Liver (tissue), 7 donors: ENCODE measurements at regions not wholly inside any gene's neighbourhood (a gene's known extent, or its start where the extent isn't known, plus 50 kb on each side); places are given as distances from the start of the nearest gene placed in this dataset.
"Not testable (repeated sequence)": the region's sequence is repeated elsewhere in the genome, so short reads cannot be mapped to it uniquely, and the experiment has no call there.

ENCODE experiments used
- DNase-seq: peaks from one replicate; pipeline ENCODE4 v3.0.0-alpha.2; 2017; ENCODE audit warnings: low spot score
- H3K27ac ChIP-seq, 2 donors: one replicate each; pipeline ENCODE4 v1.7.0; 2013; ENCODE audit warnings: inconsistent platforms in 2 of 2, low read length in 2 of 2, control low read depth in 1 of 2, low read depth in 1 of 2, mild to moderate bottlenecking in 1 of 2
- H3K27me3 ChIP-seq, 4 donors: one replicate each; pipeline versions ENCODE4 v1.6.1 to v1.7.0; 2013; ENCODE audit warnings: low read length in 3 of 4, inconsistent platforms in 1 of 4, mild to moderate bottlenecking in 1 of 4, moderate library complexity in 1 of 4; ENCODE audit not compliant: control insufficient read depth in 4 of 4, insufficient read depth in 4 of 4
- H3K36me3 ChIP-seq, 4 donors: one replicate each; pipeline versions ENCODE4 v1.6.1 to v1.7.0; 2013; ENCODE audit warnings: low read length in 3 of 4, mild to moderate bottlenecking in 3 of 4, low read depth in 1 of 4, moderate library complexity in 1 of 4; ENCODE audit not compliant: control insufficient read depth in 4 of 4, insufficient read depth in 3 of 4
- H3K4me1 ChIP-seq, 4 donors: one replicate each; pipeline versions ENCODE4 v1.6.1 to v1.7.0; 2013; ENCODE audit warnings: low read length in 3 of 4, mild to moderate bottlenecking in 3 of 4, moderate library complexity in 1 of 4; ENCODE audit not compliant: control insufficient read depth in 4 of 4, insufficient read depth in 4 of 4
- H3K4me3 ChIP-seq, 3 donors: one replicate each; pipeline versions ENCODE4 v1.6.1 to v1.7.0; 2013; ENCODE audit warnings: low read length in 3 of 3, control low read depth in 1 of 3, low read depth in 1 of 3, mild to moderate bottlenecking in 1 of 3
- H3K9ac ChIP-seq, 2 donors: one replicate each; pipeline ENCODE4 v1.7.0; 2013; ENCODE audit warnings: low read length in 2 of 2, mild to moderate bottlenecking in 2 of 2, moderate library complexity in 2 of 2, control low read depth in 1 of 2, low read depth in 1 of 2
- H3K9me3 ChIP-seq, 4 donors: one replicate each; pipeline versions ENCODE4 v1.6.1 to v1.7.0; 2013; ENCODE audit warnings: low read length in 3 of 4; ENCODE audit not compliant: control insufficient read depth in 4 of 4
- NR2F2 ChIP-seq: IDR thresholded peaks from 2 replicates; pipeline ENCODE4 v1.6.1; 2016; ENCODE audit warnings: antibody characterized with exemption
- WGBS: extraction: QIAGEN DNeasy Blood & Tissue Kit; methylation state at CpG from one replicate; pipeline ENCODE4 v1.1.7; 2013; 5-methylcytosine and 5-hydroxymethylcytosine counted together
- donor health status: healthy.
- donor health status: healthy.
- donor health status: healthy.
- donor health status: healthy.

DNA sequence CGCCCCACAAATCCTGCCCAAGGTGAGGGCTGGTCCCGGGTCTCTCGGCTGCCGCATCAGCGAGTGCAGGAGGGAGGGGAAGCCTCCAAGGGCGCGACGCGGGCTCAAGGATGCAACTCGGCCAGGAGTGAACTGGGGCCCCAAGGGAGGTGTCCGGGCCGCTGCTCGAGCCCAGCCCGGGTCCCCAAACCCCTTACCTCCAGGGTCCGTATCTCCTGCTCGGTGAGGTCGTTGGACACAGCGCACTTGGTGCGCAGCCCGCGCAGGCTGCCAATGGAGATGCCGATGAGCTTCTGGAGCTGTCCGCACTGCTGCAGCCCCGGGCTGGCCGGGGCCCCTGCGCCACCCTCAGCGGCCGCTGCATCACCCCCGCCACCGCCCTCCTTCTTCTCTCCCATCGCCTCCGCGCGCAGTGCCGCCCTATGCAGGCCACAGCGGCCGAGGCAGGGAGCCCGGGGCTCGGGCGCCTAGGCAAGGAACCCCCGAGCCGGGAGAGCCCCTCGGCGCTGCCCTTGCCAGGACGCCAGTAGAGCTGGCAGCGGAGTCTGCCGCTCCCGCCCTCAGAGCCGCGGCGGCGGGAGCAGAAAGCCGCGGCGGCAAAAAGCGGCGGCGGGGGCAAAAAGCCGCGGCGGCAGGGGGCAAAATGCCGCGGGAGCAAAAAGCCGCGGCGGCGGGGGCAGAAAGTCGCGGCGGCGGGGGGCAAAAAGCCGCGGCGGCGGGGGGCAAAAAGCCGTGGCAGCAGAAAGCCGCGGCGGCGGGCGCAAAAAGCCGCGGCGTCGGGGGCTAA lies 135.1 kb downstream of the ZNF92 start:
- H3K27me3 ChIP-seq, H3K9me3 ChIP-seq, H3K36me3 ChIP-seq, DNase-seq, H3K9ac ChIP-seq: not testable (repeated sequence)
- Histone ChIP-seq H3K4me1 (peaks cover 2 to 10% (median 6%) of the 10 kb centered on the region in 4 donors), H3K4me3 (peak overlapping the region; percentile 41 to 78 (median 50)), H3K27ac (peak overlapping the region in 1 of 2 donors; percentile 25)
- 4% methylated on average over 71 of the region's 85 CpGs for WGBS

DNA sequence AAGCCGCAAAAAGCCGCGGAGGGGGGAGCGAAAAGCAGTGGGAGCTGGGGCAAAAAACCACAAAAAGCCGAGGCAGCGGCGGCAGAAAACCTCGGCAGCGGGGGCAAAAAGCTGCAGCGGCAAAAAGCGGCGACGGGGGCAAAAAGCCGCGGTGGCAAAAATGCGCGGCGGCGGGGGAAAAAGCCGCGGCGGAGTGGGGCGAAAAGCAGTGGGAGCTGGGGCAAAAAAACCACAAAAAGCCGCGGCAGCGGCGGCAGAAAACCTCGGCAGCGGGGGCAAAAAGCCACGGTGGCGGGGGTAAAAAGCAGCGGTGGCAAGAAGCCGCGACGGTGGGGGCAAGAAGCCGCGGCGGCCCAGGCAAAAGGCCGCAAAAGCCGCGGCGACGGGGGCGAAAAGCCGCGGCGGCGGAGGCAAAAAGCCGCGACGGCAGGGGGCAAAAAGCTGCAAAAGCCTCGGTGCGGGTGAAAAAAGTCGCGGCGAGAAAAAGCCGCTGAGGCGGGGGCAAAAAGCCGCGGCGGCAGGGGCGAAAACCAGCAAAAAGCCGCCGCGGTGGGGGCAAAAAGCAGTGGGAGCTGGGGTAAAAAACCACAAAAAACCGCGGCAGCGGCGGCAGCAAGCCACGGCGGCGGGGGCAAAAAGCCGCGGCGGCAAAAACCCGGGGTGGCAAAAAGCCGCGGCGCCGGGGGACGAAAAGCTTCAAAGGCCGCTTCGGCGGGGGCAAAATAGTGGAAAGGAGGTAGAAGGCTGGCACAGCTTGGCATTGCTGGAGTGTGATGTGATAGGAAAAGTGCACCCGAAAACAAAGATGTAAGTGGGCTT lies 135.9 kb downstream of the ZNF92 start:
- Histone ChIP-seq H3K36me3 (no peaks in the 10 kb centered on the region), H3K9me3 (no peaks in the 10 kb centered on the region), H3K9ac (peak overlapping the region in 1 of 2 donors; percentile 22), H3K4me3 (peak overlapping the region; percentile 41 to 78 (median 50)), H3K4me1 (peaks cover 2 to 10% (median 6%) of the 10 kb centered on the region in 4 donors), H3K27ac (peak overlapping the region; percentile 12 to 25), H3K27me3 (no peaks in the 10 kb centered on the region)
- no peak for TF ChIP-seq NR2F2
- WGBS = 1% methylated on average over 85 of the region's 85 CpGs
- peak; percentile 38 for DNase-seq

DNA sequence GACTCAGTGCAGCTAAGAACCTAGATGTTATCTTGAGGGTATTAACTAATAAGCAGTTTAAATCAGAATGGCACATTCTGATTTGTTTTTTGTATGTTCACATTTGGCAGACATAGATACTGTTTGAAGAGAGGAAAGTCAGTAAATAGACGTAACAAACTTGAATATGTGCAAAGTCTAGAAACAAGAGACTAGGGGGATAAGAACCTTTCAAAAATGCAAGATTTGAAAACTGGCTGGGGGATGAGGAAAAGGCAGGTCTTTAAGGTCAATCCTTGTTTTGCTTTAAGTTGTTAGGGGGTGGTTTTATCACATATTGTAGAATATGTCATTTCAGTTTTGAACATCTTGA lies 136.5 kb downstream of the ZNF92 start:
- not testable (repeated sequence) for H3K27me3 ChIP-seq, H3K9me3 ChIP-seq, H3K36me3 ChIP-seq, DNase-seq, H3K9ac ChIP-seq, H3K27ac ChIP-seq
- Histone ChIP-seq H3K4me3 (peak overlapping the region; percentile 41 to 78 (median 50)), H3K4me1 (peaks cover 2 to 10% (median 6%) of the 10 kb centered on the region in 4 donors)
- 4% methylated on average over 1 of the region's 1 CpG for WGBS

DNA sequence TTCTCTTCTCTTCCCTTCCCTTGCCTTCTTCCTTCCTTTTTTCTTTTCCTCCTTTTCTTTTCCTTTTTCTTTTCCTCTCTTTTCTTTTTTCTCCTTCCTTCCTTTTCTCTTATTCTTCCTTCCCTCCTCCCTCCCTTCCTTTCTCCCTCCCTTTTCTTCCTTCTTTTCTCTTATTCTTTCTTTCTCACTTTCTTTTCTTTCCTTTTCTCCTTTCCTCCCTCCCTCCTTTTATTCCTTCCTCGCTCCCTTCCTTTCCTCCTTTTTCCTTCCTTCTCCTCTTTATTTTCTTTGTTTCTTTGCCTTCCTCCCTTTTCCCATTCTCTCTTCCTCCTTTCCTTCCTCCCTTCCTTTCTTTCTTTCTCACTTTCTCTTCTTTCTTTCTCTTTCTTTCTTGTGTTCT lies 146.1 kb downstream of the ZNF92 start:
- H3K4me1 ChIP-seq = not testable (repeated sequence)

DNA sequence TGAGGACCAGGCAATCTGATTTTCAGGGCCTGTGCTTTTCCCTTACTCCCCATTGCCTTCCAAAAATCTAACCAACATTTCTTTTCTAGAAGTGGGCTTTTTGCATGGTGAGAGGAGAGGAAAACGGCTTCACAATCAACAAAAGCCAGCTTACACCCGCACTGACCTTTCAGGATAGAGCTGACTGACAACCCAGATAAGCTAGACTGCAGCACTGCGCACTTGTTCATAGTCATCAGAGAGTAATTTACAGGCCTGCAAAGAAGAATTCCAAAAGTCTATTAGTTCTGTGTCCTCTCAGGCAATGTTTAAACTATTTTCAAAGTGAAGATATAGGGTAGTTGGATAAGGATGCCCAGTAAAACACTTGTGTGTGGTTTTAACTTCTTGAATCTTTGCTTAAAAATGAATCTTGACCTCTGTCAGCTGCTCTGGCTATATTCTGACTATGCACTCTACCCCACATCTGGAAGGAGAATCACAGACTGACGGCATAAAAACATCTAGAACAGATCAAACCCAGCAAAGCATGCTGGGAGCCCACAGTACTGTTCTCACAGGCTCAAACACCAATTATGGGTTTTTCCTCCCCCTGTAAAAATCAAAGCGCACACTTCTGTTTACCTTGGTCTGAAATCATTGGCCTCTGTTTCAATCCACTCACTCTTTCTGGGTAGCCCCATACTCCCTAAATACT lies 172.0 kb downstream of the ZNF92 start:
- H3K4me1 ChIP-seq, H3K36me3 ChIP-seq, H3K9ac ChIP-seq, H3K27me3 ChIP-seq, H3K9me3 ChIP-seq, H3K27ac ChIP-seq, DNase-seq, H3K4me3 ChIP-seq: not testable (repeated sequence)
- WGBS = no CpG with 5 or more reads among the region's 5 CpGs

More for the DNA sequence above, 146.1 kb downstream of the ZNF92 start:
- not testable (repeated sequence) for H3K36me3 ChIP-seq, H3K9me3 ChIP-seq, H3K27ac ChIP-seq, H3K9ac ChIP-seq, DNase-seq, H3K4me3 ChIP-seq, H3K27me3 ChIP-seq
- whole genome bisulfite sequencing = 84% methylated on average over 1 of the region's 1 CpG

DNA sequence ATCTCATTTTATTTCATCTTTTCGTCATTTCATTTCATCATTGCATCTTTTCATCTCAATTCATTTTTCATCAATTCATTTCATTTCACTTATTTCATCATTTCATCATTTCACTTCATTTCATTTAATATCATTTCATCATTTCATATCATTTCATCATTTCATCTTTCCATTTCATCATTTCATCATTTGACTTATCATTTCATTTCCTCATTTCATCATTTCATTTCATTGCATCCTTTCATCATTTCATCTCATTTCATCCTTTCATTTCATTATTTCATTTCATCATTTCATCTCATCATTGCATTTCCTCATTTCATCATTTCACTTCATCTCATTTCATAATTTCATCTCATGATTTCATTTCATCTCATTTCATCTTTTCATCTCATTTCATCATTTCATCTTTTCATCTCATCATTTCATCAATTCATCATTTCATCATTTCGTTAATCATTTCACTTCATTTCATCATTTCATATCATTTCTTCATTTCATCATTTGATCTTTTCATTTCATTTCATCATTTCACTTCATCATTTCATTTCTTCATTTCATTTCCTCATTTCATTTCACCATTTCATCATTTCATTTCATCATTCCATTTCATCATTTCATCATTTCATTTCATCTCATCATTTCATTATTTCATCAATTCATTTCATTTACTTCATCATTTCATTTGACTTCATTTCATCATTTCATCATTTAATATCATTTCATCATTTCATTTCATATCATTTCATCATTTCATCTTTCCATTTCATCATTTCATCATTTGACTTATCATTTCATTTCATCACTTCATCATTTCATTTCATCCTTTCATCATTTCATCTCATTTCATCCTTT lies 176.2 kb downstream of the ZNF92 start:
- WGBS = no CpG with 5 or more reads among the region's 2 CpGs
- H3K27me3 ChIP-seq, DNase-seq, H3K4me1 ChIP-seq, H3K4me3 ChIP-seq, H3K27ac ChIP-seq, H3K36me3 ChIP-seq, H3K9ac ChIP-seq, H3K9me3 ChIP-seq: not testable (repeated sequence)

DNA sequence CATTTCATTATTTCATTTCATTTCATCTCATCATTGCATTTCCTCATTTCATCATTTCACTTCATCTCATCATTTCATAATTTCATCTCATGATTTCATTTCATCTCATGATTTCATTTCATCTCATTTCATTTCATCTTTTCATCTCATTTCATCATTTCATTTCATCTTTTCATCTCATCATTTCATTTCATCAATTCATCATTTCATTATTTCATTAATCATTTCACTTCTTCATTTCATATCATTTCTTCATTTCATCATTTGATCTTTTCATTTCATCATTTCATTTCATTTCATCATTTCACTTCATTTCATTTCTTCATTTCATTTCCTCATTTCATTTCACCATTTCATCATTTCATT lies 176.8 kb downstream of the ZNF92 start:
- not testable (repeated sequence) for H3K4me1 ChIP-seq, H3K36me3 ChIP-seq, H3K27ac ChIP-seq, H3K4me3 ChIP-seq, H3K9me3 ChIP-seq, H3K9ac ChIP-seq, H3K27me3 ChIP-seq, DNase-seq
